ENCODE measurements at regions not wholly inside any gene's neighbourhood (a gene's known extent, or its start where the extent isn't known, plus 50 kb on each side); places are given as distances from the start of the nearest gene placed in this dataset.
A peak's percentile ranks its signal among the peaks of the same experiment; 100 is the strongest.

- peak; percentile 69 for TF ChIP-seq JUND (IDR thresholded peaks at IDR 0.05)
- TF ChIP-seq, protein P1, sequence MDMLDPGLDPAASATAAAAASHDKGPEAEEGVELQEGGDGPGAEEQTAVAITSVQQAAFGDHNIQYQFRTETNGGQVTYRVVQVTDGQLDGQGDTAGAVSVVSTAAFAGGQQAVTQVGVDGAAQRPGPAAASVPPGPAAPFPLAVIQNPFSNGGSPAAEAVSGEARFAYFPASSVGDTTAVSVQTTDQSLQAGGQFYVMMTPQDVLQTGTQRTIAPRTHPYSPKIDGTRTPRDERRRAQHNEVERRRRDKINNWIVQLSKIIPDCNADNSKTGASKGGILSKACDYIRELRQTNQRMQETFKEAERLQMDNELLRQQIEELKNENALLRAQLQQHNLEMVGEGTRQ (IDR thresholded peaks at IDR 0.05; ENCODE audit: borderline replicate concordance, low read depth, low read length) = no peak
- TF ChIP-seq SIN3A (IDR thresholded peaks at IDR 0.05; ENCODE audit: borderline replicate concordance, low read depth, low read length) = no peak
- TF ChIP-seq, protein P2, sequence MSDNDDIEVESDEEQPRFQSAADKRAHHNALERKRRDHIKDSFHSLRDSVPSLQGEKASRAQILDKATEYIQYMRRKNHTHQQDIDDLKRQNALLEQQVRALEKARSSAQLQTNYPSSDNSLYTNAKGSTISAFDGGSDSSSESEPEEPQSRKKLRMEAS (IDR thresholded peaks at IDR 0.05; ENCODE audit: low read depth) = no peak
- no peak; the same call in 1 of the 2 replicates for TF ChIP-seq TAF1 (IDR thresholded peaks at IDR 0.05; ENCODE audit: borderline replicate concordance, low read depth, low read length)
- no peak for TF ChIP-seq CHD2 (IDR thresholded peaks at IDR 0.05; ENCODE audit: low read length, partially characterized antibody)
- no peak for TF ChIP-seq RAD21 (IDR thresholded peaks at IDR 0.05; ENCODE audit: low read length)
- TF ChIP-seq, protein P3, sequence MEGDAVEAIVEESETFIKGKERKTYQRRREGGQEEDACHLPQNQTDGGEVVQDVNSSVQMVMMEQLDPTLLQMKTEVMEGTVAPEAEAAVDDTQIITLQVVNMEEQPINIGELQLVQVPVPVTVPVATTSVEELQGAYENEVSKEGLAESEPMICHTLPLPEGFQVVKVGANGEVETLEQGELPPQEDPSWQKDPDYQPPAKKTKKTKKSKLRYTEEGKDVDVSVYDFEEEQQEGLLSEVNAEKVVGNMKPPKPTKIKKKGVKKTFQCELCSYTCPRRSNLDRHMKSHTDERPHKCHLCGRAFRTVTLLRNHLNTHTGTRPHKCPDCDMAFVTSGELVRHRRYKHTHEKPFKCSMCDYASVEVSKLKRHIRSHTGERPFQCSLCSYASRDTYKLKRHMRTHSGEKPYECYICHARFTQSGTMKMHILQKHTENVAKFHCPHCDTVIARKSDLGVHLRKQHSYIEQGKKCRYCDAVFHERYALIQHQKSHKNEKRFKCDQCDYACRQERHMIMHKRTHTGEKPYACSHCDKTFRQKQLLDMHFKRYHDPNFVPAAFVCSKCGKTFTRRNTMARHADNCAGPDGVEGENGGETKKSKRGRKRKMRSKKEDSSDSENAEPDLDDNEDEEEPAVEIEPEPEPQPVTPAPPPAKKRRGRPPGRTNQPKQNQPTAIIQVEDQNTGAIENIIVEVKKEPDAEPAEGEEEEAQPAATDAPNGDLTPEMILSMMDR (IDR thresholded peaks at IDR 0.05) = no peak
- peak in 1 of 2 experiments; percentile 51; a peak in 1 of 4 replicates for TF ChIP-seq EP300 (IDR thresholded peaks at IDR 0.05; ENCODE audit: borderline replicate concordance in 1 of 2, low read depth in 1 of 2, low read length in 1 of 2)
- no peak for TF ChIP-seq EZH2phosphoT487 (IDR thresholded peaks at IDR 0.05; ENCODE audit: borderline replicate concordance, low read depth)
- TF ChIP-seq POLR2AphosphoS5 (IDR thresholded peaks at IDR 0.05; ENCODE audit: low read depth, low read length) = peak; percentile 22; the same call in 1 of the 2 replicates
- peak; percentile 72 for TF ChIP-seq TCF12 (IDR thresholded peaks at IDR 0.05)
- TF ChIP-seq REST (IDR thresholded peaks at IDR 0.05; ENCODE audit: low read depth, low read length) = no peak
Measured at GRCh38 chr2:217223222-217223930, 363.5 kb upstream of the TNP1 start.
